ENCODE measurements at regions not wholly inside any gene's neighbourhood (a gene's known extent, or its start where the extent isn't known, plus 50 kb on each side); places are given as distances from the start of the nearest gene placed in this dataset.
"Not testable (repeated sequence)": the region's sequence is repeated elsewhere in the genome, so short reads cannot be mapped to it uniquely, and the experiment has no call there.

GRCh38 chr4:9547470-9547869, 103.3 kb downstream of the DEFB131A start:
- H3K4me1 ChIP-seq, H3K27me3 ChIP-seq, H3K27ac ChIP-seq, H3K9me3 ChIP-seq, ATAC-seq, H3K4me3 ChIP-seq, H3K36me3 ChIP-seq: not testable (repeated sequence)
- WGBS, 2 donors (ENCODE audit: low coverage in 1 of 2), result 80 to 81% methylated on average over 6 of the region's 6 CpGs

GRCh38 chr4:9556076-9556475, 111.9 kb downstream of the DEFB131A start:
- H3K4me3 ChIP-seq, H3K4me1 ChIP-seq, H3K36me3 ChIP-seq, H3K27ac ChIP-seq, H3K27me3 ChIP-seq, H3K9me3 ChIP-seq, ATAC-seq: not testable (repeated sequence)
- 85 to 96% methylated on average over 5 to 6 of the region's 6 CpGs for WGBS, 2 donors (ENCODE audit: low coverage in 1 of 2)

GRCh38 chr4:9577869-9578268, 133.7 kb downstream of the DEFB131A start:
- peaks cover 0 to 55% (median 0%) of the 10 kb centered on the region in 3 donors for H3K9me3 ChIP-seq
- 33 to 51% methylated on average over 2 of the region's 3 CpGs for WGBS, 2 donors (ENCODE audit: low coverage in 1 of 2)

GRCh38 chr4:9582880-9583279, 138.7 kb downstream of the DEFB131A start:
- H3K4me3 ChIP-seq, H3K4me1 ChIP-seq, ATAC-seq, H3K27me3 ChIP-seq, H3K27ac ChIP-seq, H3K36me3 ChIP-seq: not testable (repeated sequence)
- peaks cover 0 to 38% (median 0%) of the 10 kb centered on the region in 3 donors for H3K9me3 ChIP-seq
- WGBS, 2 donors (ENCODE audit: low coverage in 1 of 2), result 62 to 65% methylated on average over 4 to 5 of the region's 5 CpGs

More at GRCh38 chr4:9577869-9578268, 133.7 kb downstream of the DEFB131A start:
- not testable (repeated sequence) for H3K36me3 ChIP-seq, H3K4me3 ChIP-seq, H3K4me1 ChIP-seq, H3K27ac ChIP-seq, ATAC-seq, H3K27me3 ChIP-seq

GRCh38 chr4:9592010-9592409, 147.8 kb downstream of the DEFB131A start:
- WGBS, 2 donors (ENCODE audit: low coverage in 1 of 2), result no CpG with 5 or more reads among the region's 1 CpG
- H3K36me3 ChIP-seq, result no peaks in the 10 kb centered on the region
- TF ChIP-seq EP300 (IDR thresholded peaks at IDR 0.05) (no peak), POLR2AphosphoS5 (IDR thresholded peaks at IDR 0.05) (no peak), CTCF (IDR thresholded peaks at IDR 0.05) (no peak), POLR2A (IDR thresholded peaks at IDR 0.05) (no peak)
- no peak for ATAC-seq
- no peak overlapping the region for H3K4me3 ChIP-seq
- H3K4me1 ChIP-seq, result no peaks in the 10 kb centered on the region
- H3K27ac ChIP-seq, result no peak overlapping the region
- no peaks in the 10 kb centered on the region for H3K9me3 ChIP-seq
- H3K27me3 ChIP-seq, result no peaks in the 10 kb centered on the region

GRCh38 chr4:9594948-9595347, 150.7 kb downstream of the DEFB131A start:
- Histone ChIP-seq H3K4me3 (no peak overlapping the region), H3K4me1 (no peaks in the 10 kb centered on the region), H3K36me3 (no peaks in the 10 kb centered on the region), H3K27ac (no peak overlapping the region), H3K9me3 (no peaks in the 10 kb centered on the region), H3K27me3 (no peaks in the 10 kb centered on the region)
- WGBS, 2 donors (ENCODE audit: low coverage in 1 of 2), result 40 to 90% methylated on average over 1 of the region's 1 CpG
- ATAC-seq, result no peak
- TF ChIP-seq POLR2AphosphoS5 (IDR thresholded peaks at IDR 0.05), result no peak
- no peak for TF ChIP-seq EP300 (IDR thresholded peaks at IDR 0.05)
- TF ChIP-seq CTCF (IDR thresholded peaks at IDR 0.05), result no peak
- TF ChIP-seq POLR2A (IDR thresholded peaks at IDR 0.05), result no peak

GRCh38 chr4:9595531-9595930, 151.3 kb downstream of the DEFB131A start:
- H3K27me3 ChIP-seq, H3K36me3 ChIP-seq, H3K4me1 ChIP-seq, H3K27ac ChIP-seq, ATAC-seq, H3K9me3 ChIP-seq, H3K4me3 ChIP-seq: not testable (repeated sequence)
- 33 to 100% methylated on average over 1 of the region's 1 CpG for WGBS, 2 donors (ENCODE audit: low coverage in 1 of 2)

GRCh38 chr4:9599266-9599665, 155.1 kb downstream of the DEFB131A start:
- no peak for ATAC-seq
- no peak overlapping the region for H3K27ac ChIP-seq
- H3K4me3 ChIP-seq, result no peak overlapping the region
- no peaks in the 10 kb centered on the region for H3K9me3 ChIP-seq
- WGBS, 2 donors (ENCODE audit: low coverage in 1 of 2), result 60% methylated on average over 1 of the region's 1 CpG; no CpG with 5 or more reads in 1 of the 2 donors
- H3K4me1 ChIP-seq, result peaks cover 0 to 5% (median 0%) of the 10 kb centered on the region in 3 donors
- no peaks in the 10 kb centered on the region for H3K36me3 ChIP-seq
- TF ChIP-seq CTCF (IDR thresholded peaks at IDR 0.05) (no peak), EP300 (IDR thresholded peaks at IDR 0.05) (no peak), POLR2A (IDR thresholded peaks at IDR 0.05) (no peak), POLR2AphosphoS5 (IDR thresholded peaks at IDR 0.05) (no peak)
- no peaks in the 10 kb centered on the region for H3K27me3 ChIP-seq
